Uterus (tissue), 2 donors: ENCODE measurements at regions not wholly inside any gene's neighbourhood (a gene's known extent, or its start where the extent isn't known, plus 50 kb on each side); places are given as distances from the start of the nearest gene placed in this dataset.

Source experiments
- POLR2A ChIP-seq, 2 donors: fragments of 450-650 bp; IDR thresholded peaks; one replicate each; pipeline ENCODE4 v1.6.1; 2016; ENCODE audit warnings: antibody characterized with exemption in 2 of 2, mild to moderate bottlenecking in 1 of 2, moderate library complexity in 1 of 2
- TF ChIP-seq, protein P1 (sequence below), 4 experiments: fragments of 200-600 bp in 2 of 4; fragments of 450-650 bp in 2 of 4; sonication (generic) in 2 of 4; IDR thresholded peaks; one replicate each; pipeline ENCODE4 v1.5.1; 2016 to 2019; ENCODE audit warnings: antibody characterized with exemption in 4 of 4, mild to moderate bottlenecking in 2 of 4, moderate library complexity in 1 of 4

DNA sequence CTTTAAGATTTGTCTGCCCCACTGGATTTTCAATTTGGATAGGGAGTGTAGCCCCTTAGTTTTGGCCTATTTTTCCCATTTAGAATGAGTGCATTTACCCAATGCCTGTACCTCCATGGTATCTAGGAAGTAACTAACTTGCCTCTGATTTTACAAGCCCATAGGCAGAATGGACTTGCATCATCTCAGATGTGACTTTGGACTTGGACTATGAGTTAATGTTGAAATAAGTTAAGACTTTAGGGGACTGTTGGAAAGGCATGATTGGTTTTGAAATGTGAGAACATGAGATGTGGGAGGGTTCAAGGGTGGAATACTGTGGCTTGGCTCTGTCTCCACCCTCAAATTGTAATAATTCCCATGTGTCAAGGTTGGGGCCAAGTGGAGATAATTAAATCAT is 2480.2 kb downstream of the PCDH7 start:
- TF ChIP-seq, protein P1, sequence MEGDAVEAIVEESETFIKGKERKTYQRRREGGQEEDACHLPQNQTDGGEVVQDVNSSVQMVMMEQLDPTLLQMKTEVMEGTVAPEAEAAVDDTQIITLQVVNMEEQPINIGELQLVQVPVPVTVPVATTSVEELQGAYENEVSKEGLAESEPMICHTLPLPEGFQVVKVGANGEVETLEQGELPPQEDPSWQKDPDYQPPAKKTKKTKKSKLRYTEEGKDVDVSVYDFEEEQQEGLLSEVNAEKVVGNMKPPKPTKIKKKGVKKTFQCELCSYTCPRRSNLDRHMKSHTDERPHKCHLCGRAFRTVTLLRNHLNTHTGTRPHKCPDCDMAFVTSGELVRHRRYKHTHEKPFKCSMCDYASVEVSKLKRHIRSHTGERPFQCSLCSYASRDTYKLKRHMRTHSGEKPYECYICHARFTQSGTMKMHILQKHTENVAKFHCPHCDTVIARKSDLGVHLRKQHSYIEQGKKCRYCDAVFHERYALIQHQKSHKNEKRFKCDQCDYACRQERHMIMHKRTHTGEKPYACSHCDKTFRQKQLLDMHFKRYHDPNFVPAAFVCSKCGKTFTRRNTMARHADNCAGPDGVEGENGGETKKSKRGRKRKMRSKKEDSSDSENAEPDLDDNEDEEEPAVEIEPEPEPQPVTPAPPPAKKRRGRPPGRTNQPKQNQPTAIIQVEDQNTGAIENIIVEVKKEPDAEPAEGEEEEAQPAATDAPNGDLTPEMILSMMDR (IDR thresholded peaks at IDR 0.05) = no peak
- no peak for TF ChIP-seq POLR2A (IDR thresholded peaks at IDR 0.05)
